ENCODE measurements at regions not wholly inside any gene's neighbourhood (a gene's known extent, or its start where the extent isn't known, plus 50 kb on each side); places are given as distances from the start of the nearest gene placed in this dataset.

DNA sequence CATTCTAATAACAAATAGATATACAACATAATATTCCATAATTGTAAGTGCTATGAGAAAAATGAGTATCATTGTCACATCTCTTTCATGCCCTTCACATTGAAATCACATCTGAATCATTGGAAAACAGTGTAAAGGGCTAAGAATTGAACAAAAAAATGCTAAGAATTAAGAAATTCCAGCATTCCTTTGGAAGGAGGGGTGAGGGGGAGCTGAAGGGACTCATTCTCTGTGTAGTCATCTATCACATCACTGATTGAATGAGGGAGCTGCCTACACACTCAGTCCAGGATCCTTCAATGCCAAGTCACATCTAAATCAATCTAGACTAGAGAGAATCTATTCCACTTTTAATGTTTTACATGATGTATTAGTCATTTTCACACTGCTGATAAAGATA is 286.6 kb downstream of the DTWD2 start:
- H3K79me2 ChIP-seq (ENCODE audit: insufficient read depth, low read length): no peaks in the 10 kb centered on the region
- H2AFZ ChIP-seq (ENCODE audit: low read length): no peak overlapping the region
- no peak overlapping the region for H3K23ac ChIP-seq (ENCODE audit: insufficient read length, low read depth, low read length)
- Mint-ChIP-seq H3K4me1 (no peaks in the 10 kb centered on the region), H3K4me3 (no peak overlapping the region), H3K36me3 (ENCODE audit: insufficient read depth in 1 of 3, low read depth in 3 of 3) (peaks cover 20 to 33% (median 22%) of the 10 kb centered on the region in 3 experiments), H3K27me3 (ENCODE audit: low read depth) (no peaks in the 10 kb centered on the region; the same call in 1 of the 2 replicates), H3K9me3 (peaks cover 34 to 35% of the 10 kb centered on the region in 2 experiments), H3K27ac (no peak overlapping the region)
- H3K14ac ChIP-seq (ENCODE audit: insufficient read depth, low read length): no peak overlapping the region
- no peak overlapping the region for H3K27ac ChIP-seq (ENCODE audit: insufficient read length, low read depth, low read length)
- H2BK5ac ChIP-seq (ENCODE audit: insufficient read length, low read length): no peak overlapping the region
- H3K56ac ChIP-seq (ENCODE audit: insufficient read length, low read depth, low read length): no peak overlapping the region
- no peak overlapping the region for H3K9ac ChIP-seq (ENCODE audit: extremely low read depth, insufficient read length, low read length)
- H3K4me2 ChIP-seq (ENCODE audit: insufficient read depth, insufficient read length, low read length): no peak overlapping the region
- no peak overlapping the region for H2BK120ac ChIP-seq (ENCODE audit: low read depth, low read length, poor library complexity, severe bottlenecking)
- DNase-seq: no peak
- H3K4ac ChIP-seq (ENCODE audit: low read depth, low read length): no peak overlapping the region
- H4K8ac ChIP-seq (replicated peaks; ENCODE audit: insufficient read length, low read depth, low read length): no peak overlapping the region
- no peaks in the 10 kb centered on the region for H3K27me3 ChIP-seq (ENCODE audit: insufficient read depth, low read length)
- no peak overlapping the region for H3T11ph ChIP-seq (ENCODE audit: low read length)
- H3K4me1 ChIP-seq (ENCODE audit: insufficient read depth, low read length): no peaks in the 10 kb centered on the region
- no peak overlapping the region for H2BK15ac ChIP-seq (ENCODE audit: low read depth, low read length)
- no peak overlapping the region for H4K5ac ChIP-seq (ENCODE audit: insufficient read length, low read depth, low read length)
- TF ChIP-seq, protein P1, sequence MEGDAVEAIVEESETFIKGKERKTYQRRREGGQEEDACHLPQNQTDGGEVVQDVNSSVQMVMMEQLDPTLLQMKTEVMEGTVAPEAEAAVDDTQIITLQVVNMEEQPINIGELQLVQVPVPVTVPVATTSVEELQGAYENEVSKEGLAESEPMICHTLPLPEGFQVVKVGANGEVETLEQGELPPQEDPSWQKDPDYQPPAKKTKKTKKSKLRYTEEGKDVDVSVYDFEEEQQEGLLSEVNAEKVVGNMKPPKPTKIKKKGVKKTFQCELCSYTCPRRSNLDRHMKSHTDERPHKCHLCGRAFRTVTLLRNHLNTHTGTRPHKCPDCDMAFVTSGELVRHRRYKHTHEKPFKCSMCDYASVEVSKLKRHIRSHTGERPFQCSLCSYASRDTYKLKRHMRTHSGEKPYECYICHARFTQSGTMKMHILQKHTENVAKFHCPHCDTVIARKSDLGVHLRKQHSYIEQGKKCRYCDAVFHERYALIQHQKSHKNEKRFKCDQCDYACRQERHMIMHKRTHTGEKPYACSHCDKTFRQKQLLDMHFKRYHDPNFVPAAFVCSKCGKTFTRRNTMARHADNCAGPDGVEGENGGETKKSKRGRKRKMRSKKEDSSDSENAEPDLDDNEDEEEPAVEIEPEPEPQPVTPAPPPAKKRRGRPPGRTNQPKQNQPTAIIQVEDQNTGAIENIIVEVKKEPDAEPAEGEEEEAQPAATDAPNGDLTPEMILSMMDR (conservative IDR thresholded peaks at IDR 0.05): no peak
- no peaks in the 10 kb centered on the region for H3K23me2 ChIP-seq (ENCODE audit: insufficient read length, low read depth, low read length, poor library complexity, severe bottlenecking)
- no peaks in the 10 kb centered on the region for H3K79me1 ChIP-seq (ENCODE audit: insufficient read depth, low read depth, low read length, poor library complexity, severe bottlenecking)
- H3K18ac ChIP-seq (ENCODE audit: insufficient read length, low read depth, low read length): no peak overlapping the region
- no peak overlapping the region for H2BK20ac ChIP-seq (ENCODE audit: low read depth, low read length, poor library complexity, severe bottlenecking)
- no peak overlapping the region for H2AK5ac ChIP-seq (ENCODE audit: insufficient read length, low read length)
- no peak overlapping the region for H2BK12ac ChIP-seq (ENCODE audit: insufficient read length, low read depth, low read length)
- no peaks in the 10 kb centered on the region for H4K20me1 ChIP-seq (ENCODE audit: control insufficient read depth, insufficient read depth, insufficient read length)
- H3K9me3 ChIP-seq (ENCODE audit: control insufficient read depth, low read depth, low read length): no peaks in the 10 kb centered on the region
- no peak overlapping the region for H4K91ac ChIP-seq (ENCODE audit: insufficient read length, low read depth, low read length)
